OCI-LY1 (cell line): ENCODE measurements at regions not wholly inside any gene's neighbourhood (a gene's known extent, or its start where the extent isn't known, plus 50 kb on each side); places are given as distances from the start of the nearest gene placed in this dataset.

ENCODE experiments used
- H2AFZ ChIP-seq: fragments of 200-600 bp; sonication (generic), shearing (Covaris generic); 2 replicates; pipeline ENCODE4 v1.6.0; 2014; ENCODE audit warnings: antibody characterized with exemption, mild to moderate bottlenecking, low read length
- H3F3A ChIP-seq: fragments of 200-600 bp; sonication (generic), shearing (Covaris generic); 2 replicates; pipeline ENCODE4 v1.6.0; 2014; ENCODE audit warnings: mild to moderate bottlenecking, antibody characterized with exemption, low read length, moderate library complexity; ENCODE audit not compliant: insufficient read depth
- H3K27ac ChIP-seq: fragments of 200-600 bp; sonication (generic); 2 replicates; pipeline ENCODE4 v1.5.1; 2014; ENCODE audit warnings: low read length, mixed run types, mild to moderate bottlenecking, low read depth; ENCODE audit not compliant: poor library complexity, severe bottlenecking
- H3K27me3 ChIP-seq: fragments of 200-600 bp; sonication (generic); 2 replicates; pipeline ENCODE4 v1.6.0; 2014; ENCODE audit warnings: antibody characterized with exemption, mild to moderate bottlenecking, low read length, moderate library complexity; ENCODE audit not compliant: insufficient read depth
- H3K36me3 ChIP-seq: fragments of 200-600 bp; sonication (generic); 2 replicates; pipeline ENCODE4 v1.6.1; 2014; ENCODE audit warnings: mild to moderate bottlenecking, antibody characterized with exemption, low read length, moderate library complexity, mixed read lengths; ENCODE audit not compliant: insufficient read depth
- H3K4me1 ChIP-seq: fragments of 200-600 bp; sonication (generic); 2 replicates; pipeline ENCODE4 v1.5.1; 2014; ENCODE audit warnings: mild to moderate bottlenecking, low read length, moderate library complexity; ENCODE audit not compliant: insufficient read depth, severe bottlenecking
- H3K4me2 ChIP-seq: fragments of 200-600 bp; sonication (generic), shearing (Covaris generic); 2 replicates; pipeline ENCODE4 v1.6.1; 2014; ENCODE audit warnings: low read length
- H3K4me3 ChIP-seq: fragments of 200-600 bp; sonication (generic); 2 replicates; pipeline ENCODE4 v1.5.1; 2014; ENCODE audit warnings: low read length, low read depth, mild to moderate bottlenecking, mixed read lengths; ENCODE audit not compliant: poor library complexity, severe bottlenecking
- H3K79me2 ChIP-seq: fragments of 200-600 bp; shearing (Covaris generic); 2 replicates; pipeline ENCODE4 v1.6.1; 2016; ENCODE audit warnings: mixed run types, low read length, mixed read lengths; ENCODE audit not compliant: insufficient read depth
- H3K9ac ChIP-seq: fragments of 200-600 bp; sonication (generic), shearing (Covaris generic); 2 replicates; pipeline ENCODE4 v1.6.1; 2014; ENCODE audit warnings: mild to moderate bottlenecking, low read length, mixed read lengths
- H3K9me2 ChIP-seq: fragments of 200-600 bp; sonication (generic), shearing (Covaris generic); 2 replicates; pipeline ENCODE4 v1.6.1; 2014; ENCODE audit warnings: low read depth, mild to moderate bottlenecking, low read length, mixed read lengths
- H3K9me3 ChIP-seq: fragments of 200-600 bp; shearing (Covaris generic); 2 replicates; pipeline ENCODE4 v1.6.1; 2014; ENCODE audit warnings: low read length, mixed read lengths
- H4K20me1 ChIP-seq: fragments of 200-600 bp; sonication (generic), shearing (Covaris generic); 2 replicates; pipeline ENCODE4 v1.6.0; 2016; ENCODE audit warnings: mild to moderate bottlenecking, low read length; ENCODE audit not compliant: insufficient read depth
- CTCF ChIP-seq: fragments of 200-600 bp; sonication (generic), shearing (Covaris generic); IDR thresholded peaks from 2 replicates; pipeline ENCODE4 v1.5.1; 2017; ENCODE audit warnings: mild to moderate bottlenecking, antibody characterized with exemption, low read length, moderate library complexity, mixed read lengths
- EZH2 ChIP-seq: fragments of 200-600 bp; sonication (generic), shearing (Covaris generic); IDR thresholded peaks from 2 replicates; pipeline ENCODE4 v1.8.0; 2017; ENCODE audit warnings: borderline replicate concordance, mixed run types, mild to moderate bottlenecking, antibody characterized with exemption, low read length, moderate library complexity, mixed read lengths

GRCh38 chr13:53749306-53749705, 720.7 kb downstream of the OLFM4 start:
- H3K27me3 ChIP-seq: no peaks in the 10 kb centered on the region
- no peak overlapping the region for H3K9ac ChIP-seq
- no peaks in the 10 kb centered on the region for H3K4me1 ChIP-seq
- H4K20me1 ChIP-seq: no peaks in the 10 kb centered on the region
- no peak overlapping the region for H3K27ac ChIP-seq
- H3K79me2 ChIP-seq: no peaks in the 10 kb centered on the region
- TF ChIP-seq EZH2 (no peak), CTCF (no peak)
- no peak overlapping the region for H2AFZ ChIP-seq
- no peak overlapping the region for H3K4me2 ChIP-seq
- no peaks in the 10 kb centered on the region for H3K9me2 ChIP-seq
- H3F3A ChIP-seq: no peaks in the 10 kb centered on the region
- no peak overlapping the region for H3K4me3 ChIP-seq
- no peaks in the 10 kb centered on the region for H3K36me3 ChIP-seq
- H3K9me3 ChIP-seq: no peaks in the 10 kb centered on the region

- Histone ChIP-seq H3K27me3 (no peaks in the 10 kb centered on the region), H3K9me3 (no peaks in the 10 kb centered on the region), H3K36me3 (no peaks in the 10 kb centered on the region), H4K20me1 (no peaks in the 10 kb centered on the region), H3K9me2 (no peaks in the 10 kb centered on the region), H2AFZ (no peak overlapping the region), H3K79me2 (no peaks in the 10 kb centered on the region), H3F3A (no peaks in the 10 kb centered on the region), H3K4me1 (no peaks in the 10 kb centered on the region), H3K4me2 (no peak overlapping the region), H3K4me3 (no peak overlapping the region), H3K9ac (no peak overlapping the region), H3K27ac (no peak overlapping the region)
- TF ChIP-seq EZH2: no peak
- TF ChIP-seq CTCF: no peak
Measured at GRCh38 chr13:53759016-53759415, 730.4 kb downstream of the OLFM4 start.

GRCh38 chr13:53775807-53776206, 747.2 kb downstream of the OLFM4 start:
- Histone ChIP-seq H3K9me2 (no peaks in the 10 kb centered on the region), H3K4me3 (no peak overlapping the region), H3K9ac (no peak overlapping the region), H3K27ac (no peak overlapping the region), H2AFZ (no peak overlapping the region), H3F3A (no peaks in the 10 kb centered on the region), H3K4me2 (no peak overlapping the region), H3K9me3 (no peaks in the 10 kb centered on the region), H3K79me2 (no peaks in the 10 kb centered on the region), H4K20me1 (no peaks in the 10 kb centered on the region), H3K4me1 (no peaks in the 10 kb centered on the region), H3K27me3 (no peaks in the 10 kb centered on the region), H3K36me3 (no peaks in the 10 kb centered on the region)
- no peak for TF ChIP-seq EZH2
- TF ChIP-seq CTCF: no peak
